ENCODE measurements at regions not wholly inside any gene's neighbourhood (a gene's known extent, or its start where the extent isn't known, plus 50 kb on each side); places are given as distances from the start of the nearest gene placed in this dataset.

GRCh38 chr10:10327934-10328333 is 689.7 kb upstream of the CELF2 start:
- TF ChIP-seq POLR2A (IDR thresholded peaks at IDR 0.05), result no peak
- no peak for TF ChIP-seq CTCF (IDR thresholded peaks at IDR 0.05)

Data from esophagus squamous epithelium (tissue), 4 donors.